ENCODE measurements at regions not wholly inside any gene's neighbourhood (a gene's known extent, or its start where the extent isn't known, plus 50 kb on each side); places are given as distances from the start of the nearest gene placed in this dataset.

DNA sequence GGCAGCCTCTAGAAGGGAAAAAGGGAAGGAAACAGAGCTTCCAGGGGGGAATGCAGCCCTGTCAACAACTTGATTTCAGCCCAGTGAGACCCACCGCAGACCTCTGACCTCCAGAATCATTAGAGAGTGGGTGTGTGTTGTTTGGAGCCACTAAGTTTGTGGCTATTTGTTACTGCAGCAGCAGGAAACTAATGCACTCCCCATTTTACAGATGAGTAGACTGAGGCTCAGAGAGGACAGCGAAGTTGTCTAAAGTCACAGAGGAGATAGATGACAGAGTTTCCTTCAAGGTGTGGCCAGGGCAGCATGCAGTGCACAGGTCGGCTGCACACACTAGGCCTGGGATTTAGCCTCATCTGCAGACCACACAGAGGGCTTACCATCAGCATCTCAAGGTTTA lies 81.8 kb upstream of the ALDH1L1 start:
- peaks cover 19% of the 10 kb centered on the region for H3K27me3 ChIP-seq (replicated peaks; ENCODE audit: insufficient read depth, low read length)
- no peaks in the 10 kb centered on the region for H3F3A ChIP-seq (ENCODE audit: insufficient read depth, low read length)
- TF ChIP-seq EZH2 (optimal IDR thresholded peaks at IDR 0.05; ENCODE audit: low read depth, low read length) (no peak), EZH2phosphoT487 (IDR thresholded peaks at IDR 0.05; ENCODE audit: low read length) (no peak)
- TF ChIP-seq, protein P1, sequence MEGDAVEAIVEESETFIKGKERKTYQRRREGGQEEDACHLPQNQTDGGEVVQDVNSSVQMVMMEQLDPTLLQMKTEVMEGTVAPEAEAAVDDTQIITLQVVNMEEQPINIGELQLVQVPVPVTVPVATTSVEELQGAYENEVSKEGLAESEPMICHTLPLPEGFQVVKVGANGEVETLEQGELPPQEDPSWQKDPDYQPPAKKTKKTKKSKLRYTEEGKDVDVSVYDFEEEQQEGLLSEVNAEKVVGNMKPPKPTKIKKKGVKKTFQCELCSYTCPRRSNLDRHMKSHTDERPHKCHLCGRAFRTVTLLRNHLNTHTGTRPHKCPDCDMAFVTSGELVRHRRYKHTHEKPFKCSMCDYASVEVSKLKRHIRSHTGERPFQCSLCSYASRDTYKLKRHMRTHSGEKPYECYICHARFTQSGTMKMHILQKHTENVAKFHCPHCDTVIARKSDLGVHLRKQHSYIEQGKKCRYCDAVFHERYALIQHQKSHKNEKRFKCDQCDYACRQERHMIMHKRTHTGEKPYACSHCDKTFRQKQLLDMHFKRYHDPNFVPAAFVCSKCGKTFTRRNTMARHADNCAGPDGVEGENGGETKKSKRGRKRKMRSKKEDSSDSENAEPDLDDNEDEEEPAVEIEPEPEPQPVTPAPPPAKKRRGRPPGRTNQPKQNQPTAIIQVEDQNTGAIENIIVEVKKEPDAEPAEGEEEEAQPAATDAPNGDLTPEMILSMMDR (IDR thresholded peaks at IDR 0.05; ENCODE audit: low read length), result no peak
- no peak overlapping the region for H2AFZ ChIP-seq (ENCODE audit: low read length)
- H3K36me3 ChIP-seq (replicated peaks; ENCODE audit: insufficient read depth, low read length), result no peaks in the 10 kb centered on the region
- H4K20me1 ChIP-seq (ENCODE audit: insufficient read depth, low read length), result no peaks in the 10 kb centered on the region
- DNase-seq, result no peak
- H3K4me3 ChIP-seq (ENCODE audit: low read length), result no peak overlapping the region
- no peak overlapping the region for H3K4me2 ChIP-seq (ENCODE audit: low read depth, low read length)
- no peaks in the 10 kb centered on the region for H3K9me3 ChIP-seq (replicated peaks; ENCODE audit: insufficient read depth, low read length)
- no peaks in the 10 kb centered on the region for H3K4me1 ChIP-seq (ENCODE audit: low read length)
- H3K9me2 ChIP-seq (replicated peaks; ENCODE audit: insufficient read depth, low read length), result no peaks in the 10 kb centered on the region
- H3K9ac ChIP-seq (ENCODE audit: low read length), result no peak overlapping the region
- H3K79me2 ChIP-seq (ENCODE audit: low read length), result no peaks in the 10 kb centered on the region
- no peak overlapping the region for H3K27ac ChIP-seq (ENCODE audit: low read length)

- H3K9me2 ChIP-seq (replicated peaks; ENCODE audit: insufficient read depth, low read length), result no peaks in the 10 kb centered on the region
- no peaks in the 10 kb centered on the region for H3K9me3 ChIP-seq (replicated peaks; ENCODE audit: insufficient read depth, low read length)
- H4K20me1 ChIP-seq (ENCODE audit: insufficient read depth, low read length), result no peaks in the 10 kb centered on the region
- TF ChIP-seq EZH2 (optimal IDR thresholded peaks at IDR 0.05; ENCODE audit: low read depth, low read length) (no peak), EZH2phosphoT487 (IDR thresholded peaks at IDR 0.05; ENCODE audit: low read length) (no peak)
- no peaks in the 10 kb centered on the region for H3F3A ChIP-seq (ENCODE audit: insufficient read depth, low read length)
- H3K36me3 ChIP-seq (replicated peaks; ENCODE audit: insufficient read depth, low read length), result no peaks in the 10 kb centered on the region
- H3K27ac ChIP-seq (ENCODE audit: low read length), result no peak overlapping the region
- H3K4me3 ChIP-seq (ENCODE audit: low read length), result no peak overlapping the region
- peak overlapping the region; percentile 1; the same call in 1 of the 2 replicates for H2AFZ ChIP-seq (ENCODE audit: low read length)
- no peaks in the 10 kb centered on the region for H3K79me2 ChIP-seq (ENCODE audit: low read length)
- H3K4me1 ChIP-seq (ENCODE audit: low read length), result no peaks in the 10 kb centered on the region
- peaks cover 12% of the 10 kb centered on the region for H3K27me3 ChIP-seq (replicated peaks; ENCODE audit: insufficient read depth, low read length)
- DNase-seq, result no peak
- H3K9ac ChIP-seq (ENCODE audit: low read length), result no peak overlapping the region
- no peak overlapping the region for H3K4me2 ChIP-seq (ENCODE audit: low read depth, low read length)
Observed at GRCh38 chr3:126261037-126261436, 80.7 kb upstream of the ALDH1L1 start.

DNA sequence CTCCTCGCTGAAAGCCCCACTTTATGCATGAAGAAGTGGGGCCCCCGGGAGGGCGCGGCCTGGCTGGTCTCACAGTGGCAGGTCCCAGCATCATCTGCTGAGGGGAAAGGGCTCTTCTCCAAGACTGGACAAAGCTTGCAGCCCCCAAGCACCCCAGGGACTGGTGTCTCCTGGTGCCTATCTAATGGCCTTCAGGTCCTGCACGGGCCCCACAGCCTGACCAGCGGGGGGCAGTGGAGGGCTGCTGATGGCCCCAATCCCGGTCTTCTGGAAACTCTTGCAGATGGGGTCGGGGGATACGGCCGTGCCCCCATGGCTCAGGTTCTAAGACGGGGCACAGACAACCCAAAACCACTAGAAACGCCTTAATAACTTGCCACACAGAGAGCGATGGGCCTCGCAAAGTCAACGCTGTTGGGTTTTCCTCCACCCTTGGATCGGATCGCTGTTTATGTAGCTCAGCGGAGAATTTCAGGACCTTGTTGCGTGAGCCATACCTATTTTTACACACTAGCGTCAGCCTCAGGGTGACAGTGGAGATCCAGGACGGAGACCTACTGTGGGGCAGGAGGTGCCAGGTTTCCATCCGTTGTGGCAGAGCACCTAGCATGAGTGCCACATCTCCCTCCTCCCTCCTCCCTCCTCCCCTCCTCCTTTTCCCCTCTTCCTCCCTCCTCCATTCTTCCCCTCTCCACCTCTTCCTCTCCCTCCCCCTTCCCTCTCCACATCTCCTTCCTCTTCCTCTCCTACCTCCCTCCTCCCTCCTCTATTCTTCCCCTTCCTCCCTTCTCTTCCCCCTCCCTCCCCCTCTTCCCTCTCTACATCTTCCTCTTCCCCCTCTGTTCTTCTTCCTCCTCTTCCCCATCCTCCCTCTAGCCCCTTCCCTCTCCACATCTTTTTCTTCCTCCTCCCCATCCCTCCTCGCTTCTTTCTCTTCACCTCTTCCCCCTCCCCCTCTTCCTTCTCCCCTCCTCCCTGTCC lies 79.3 kb upstream of the ALDH1L1 start:
- Histone ChIP-seq H2AFZ (ENCODE audit: low read length) (no peak overlapping the region), H3K79me2 (ENCODE audit: low read length) (no peaks in the 10 kb centered on the region), H3F3A (ENCODE audit: insufficient read depth, low read length) (no peaks in the 10 kb centered on the region), H3K4me1 (ENCODE audit: low read length) (no peaks in the 10 kb centered on the region), H3K36me3 (replicated peaks; ENCODE audit: insufficient read depth, low read length) (no peaks in the 10 kb centered on the region), H3K9me2 (replicated peaks; ENCODE audit: insufficient read depth, low read length) (no peaks in the 10 kb centered on the region), H3K27me3 (replicated peaks; ENCODE audit: insufficient read depth, low read length) (peaks cover 3% of the 10 kb centered on the region), H4K20me1 (ENCODE audit: insufficient read depth, low read length) (no peaks in the 10 kb centered on the region), H3K9me3 (replicated peaks; ENCODE audit: insufficient read depth, low read length) (no peaks in the 10 kb centered on the region), H3K9ac (ENCODE audit: low read length) (no peak overlapping the region), H3K4me2 (ENCODE audit: low read depth, low read length) (no peak overlapping the region), H3K27ac (ENCODE audit: low read length) (no peak overlapping the region), H3K4me3 (ENCODE audit: low read length) (no peak overlapping the region)
- no peak for DNase-seq
- TF ChIP-seq EZH2 (optimal IDR thresholded peaks at IDR 0.05; ENCODE audit: low read depth, low read length), result no peak
- TF ChIP-seq, protein P1 (IDR thresholded peaks at IDR 0.05; ENCODE audit: low read length), result peak; percentile 42

DNA sequence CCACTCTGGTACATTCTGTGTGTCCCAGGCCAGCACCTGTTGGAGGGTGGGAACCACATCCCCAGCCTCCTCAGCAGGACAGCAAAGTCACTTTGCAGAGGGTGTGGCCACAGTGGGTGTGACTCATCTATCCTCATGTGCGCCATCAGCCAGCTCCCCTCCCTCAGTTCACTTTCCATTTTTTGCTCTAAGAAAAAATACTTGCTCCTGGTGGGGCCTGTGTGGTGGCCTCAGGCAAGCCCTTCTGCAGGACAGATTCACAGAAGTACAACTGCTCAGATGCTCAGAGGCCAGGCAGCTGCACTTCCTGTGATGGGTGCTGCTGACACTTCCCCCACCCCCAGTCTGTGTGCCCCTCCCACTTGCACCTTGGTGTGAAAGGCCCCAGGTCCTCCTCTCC lies 78.3 kb upstream of the ALDH1L1 start:
- no peak for DNase-seq
- H3K4me1 ChIP-seq (ENCODE audit: low read length), result no peaks in the 10 kb centered on the region
- no peak overlapping the region for H3K4me2 ChIP-seq (ENCODE audit: low read depth, low read length)
- no peaks in the 10 kb centered on the region for H3K9me3 ChIP-seq (replicated peaks; ENCODE audit: insufficient read depth, low read length)
- no peaks in the 10 kb centered on the region for H3K27me3 ChIP-seq (replicated peaks; ENCODE audit: insufficient read depth, low read length)
- TF ChIP-seq EZH2 (optimal IDR thresholded peaks at IDR 0.05; ENCODE audit: low read depth, low read length) (no peak), EZH2phosphoT487 (IDR thresholded peaks at IDR 0.05; ENCODE audit: low read length) (no peak)
- TF ChIP-seq, protein P1 (IDR thresholded peaks at IDR 0.05; ENCODE audit: low read length), result no peak
- no peaks in the 10 kb centered on the region for H3K79me2 ChIP-seq (ENCODE audit: low read length)
- no peak overlapping the region for H2AFZ ChIP-seq (ENCODE audit: low read length)
- no peak overlapping the region for H3K9ac ChIP-seq (ENCODE audit: low read length)
- no peak overlapping the region for H3K4me3 ChIP-seq (ENCODE audit: low read length)
- H4K20me1 ChIP-seq (ENCODE audit: insufficient read depth, low read length), result no peaks in the 10 kb centered on the region
- H3F3A ChIP-seq (ENCODE audit: insufficient read depth, low read length), result no peaks in the 10 kb centered on the region
- no peak overlapping the region for H3K27ac ChIP-seq (ENCODE audit: low read length)
- H3K36me3 ChIP-seq (replicated peaks; ENCODE audit: insufficient read depth, low read length), result no peaks in the 10 kb centered on the region
- no peaks in the 10 kb centered on the region for H3K9me2 ChIP-seq (replicated peaks; ENCODE audit: insufficient read depth, low read length)
